WTC11 (cell line): ENCODE measurements at regions not wholly inside any gene's neighbourhood (a gene's known extent, or its start where the extent isn't known, plus 50 kb on each side); places are given as distances from the start of the nearest gene placed in this dataset.
"Not testable (repeated sequence)": the region's sequence is repeated elsewhere in the genome, so short reads cannot be mapped to it uniquely, and the experiment has no call there.

Experiments used
- ATAC-seq: fragments of 200-7000 bp; cut with Tn5 transposase; 2 replicates; pipeline ENCODE4 v1.10.0; 2021; ENCODE audit warnings: mild to moderate bottlenecking, moderate library complexity
- CTCF ChIA-PET: fragments of 300-600 bp; sonication (Branson Sonifier 250); formaldehyde crosslinking; loops from one replicate; lab custom pipeline; 2021; ENCODE audit warnings: antibody characterized with exemption; lab: Charles Lee
- POLR2A ChIA-PET: fragments of 350-600 bp; sonication (Branson Sonifier 250); formaldehyde crosslinking; loops from one replicate; lab custom pipeline; 2021; ENCODE audit warnings: antibody characterized with exemption; lab: Charles Lee
- DNase-seq: peaks from one replicate; pipeline ENCODE4 v3.0.0; 2021; ENCODE audit warnings: low spot score
- H3K27ac Mint-ChIP-seq: 2 replicates; pipeline ENCODE4 v1.8.0; 2021; ENCODE audit warnings: mixed read lengths
- H3K27me3 Mint-ChIP-seq: 2 replicates; pipeline ENCODE4 v1.8.0; 2021; ENCODE audit warnings: low read depth, mild to moderate bottlenecking, moderate library complexity, mixed read lengths
- H3K36me3 Mint-ChIP-seq: 2 replicates; pipeline ENCODE4 v1.8.0; 2021; ENCODE audit warnings: mixed read lengths
- H3K4me1 Mint-ChIP-seq: 2 replicates; pipeline ENCODE4 v1.8.0; 2022; ENCODE audit warnings: mixed read lengths
- H3K4me3 Mint-ChIP-seq: 2 replicates; pipeline ENCODE4 v1.8.0; 2021; ENCODE audit warnings: mild to moderate bottlenecking, moderate library complexity, mixed read lengths
- H3K9me3 Mint-ChIP-seq: 2 replicates; pipeline ENCODE4 v1.8.0; 2021; ENCODE audit warnings: mixed read lengths
- AFF4 ChIP-seq: sonication (generic); formaldehyde crosslinking; IDR thresholded peaks from 2 replicates; pipeline ENCODE4 v1.8.1; 2023; ENCODE audit warnings: mild to moderate bottlenecking, missing genetic modification reagents, borderline replicate concordance
- ATF2 ChIP-seq: sonication (generic); formaldehyde crosslinking; IDR thresholded peaks from 2 replicates; pipeline ENCODE4 v1.8.1; 2022; ENCODE audit warnings: low read depth, missing genetic modification reagents, borderline replicate concordance
- E2F5 ChIP-seq: sonication (generic); formaldehyde crosslinking; IDR thresholded peaks from 2 replicates; pipeline ENCODE4 v1.8.1; 2022; ENCODE audit warnings: mild to moderate bottlenecking, moderate library complexity, missing genetic modification reagents
- GTF2I ChIP-seq: fragments of 250-450 bp; sonication (Bioruptor Pico); conservative IDR thresholded peaks from 2 replicates; pipeline ENCODE4 v1.4.0; 2021; ENCODE audit warnings: mild to moderate bottlenecking
- MXD4 ChIP-seq: fragments of 250-450 bp; sonication (Bioruptor Pico); IDR thresholded peaks from 2 replicates; pipeline ENCODE4 v1.8.0; 2021; ENCODE audit warnings: mild to moderate bottlenecking, moderate library complexity, borderline replicate concordance
- MYBL2 ChIP-seq: sonication (generic); formaldehyde crosslinking; IDR thresholded peaks from 2 replicates; pipeline ENCODE4 v1.8.1; 2023; ENCODE audit warnings: mild to moderate bottlenecking, moderate library complexity, missing genetic modification reagents
- NR2C2 ChIP-seq: sonication (generic); formaldehyde crosslinking; IDR thresholded peaks from 2 replicates; pipeline ENCODE4 v1.8.0; 2022; ENCODE audit warnings: mild to moderate bottlenecking, missing genetic modification reagents
- SMAD4 ChIP-seq: sonication (generic); formaldehyde crosslinking; IDR thresholded peaks from 2 replicates; pipeline ENCODE4 v1.8.0; 2022; ENCODE audit warnings: mild to moderate bottlenecking, missing genetic modification reagents
- ZNF281 ChIP-seq: sonication (generic); formaldehyde crosslinking; IDR thresholded peaks from 2 replicates; pipeline ENCODE4 v1.8.0; 2023; ENCODE audit warnings: mild to moderate bottlenecking, missing genetic modification reagents
- ZNF532 ChIP-seq: fragments of 250-450 bp; sonication (Bioruptor Pico); IDR thresholded peaks from 2 replicates; pipeline ENCODE4 v1.9.0; 2021; ENCODE audit warnings: mild to moderate bottlenecking, borderline replicate concordance

GRCh38 chr10:33473688-33474087, 139.2 kb upstream of the NRP1 start (continued):
- no peak for TF ChIP-seq ZNF532 (CRISPR knock-in tag)
- no peak for TF ChIP-seq AFF4 (CRISPR knock-in tag)
- no peak for TF ChIP-seq MYBL2 (CRISPR knock-in tag)
- TF ChIP-seq ATF2 (CRISPR knock-in tag) = no peak

GRCh38 chr10:33468006-33468405, 133.5 kb upstream of the NRP1 start:
- H3K27ac Mint-ChIP-seq, H3K4me1 Mint-ChIP-seq, H3K4me3 Mint-ChIP-seq, CTCF ChIA-PET, H3K9me3 Mint-ChIP-seq, H3K36me3 Mint-ChIP-seq, DNase-seq, H3K27me3 Mint-ChIP-seq, ATAC-seq, POLR2A ChIA-PET: not testable (repeated sequence)

- no peaks in the 10 kb centered on the region for H3K27me3 Mint-ChIP-seq
- no peaks in the 10 kb centered on the region for H3K4me1 Mint-ChIP-seq
- H3K36me3 Mint-ChIP-seq = peaks cover 4% of the 10 kb centered on the region
- POLR2A ChIA-PET = no interaction called here
- CTCF ChIA-PET = no interaction called here
- DNase-seq (no peak), ATAC-seq (no peak)
- H3K9me3 Mint-ChIP-seq = peaks cover 9% of the 10 kb centered on the region
- H3K4me3 Mint-ChIP-seq = no peak overlapping the region
- H3K27ac Mint-ChIP-seq = no peak overlapping the region
- TF ChIP-seq ZNF532 (CRISPR knock-in tag) (no peak), MXD4 (CRISPR knock-in tag) (no peak), SMAD4 (CRISPR knock-in tag) (no peak), MYBL2 (CRISPR knock-in tag) (no peak), ZNF281 (CRISPR knock-in tag) (no peak), E2F5 (CRISPR knock-in tag) (no peak), NR2C2 (no peak), GTF2I (CRISPR knock-in tag) (no peak)
Measured at GRCh38 chr10:33465747-33466146, 131.3 kb upstream of the NRP1 start.
